SH-SY5Y (cell line): ENCODE measurements at regions not wholly inside any gene's neighbourhood (a gene's known extent, or its start where the extent isn't known, plus 50 kb on each side); places are given as distances from the start of the nearest gene placed in this dataset.

ENCODE experiments used
- GATA2 ChIP-seq: IDR thresholded peaks from 2 replicates; pipeline ENCODE4 v1.6.1; 2011; ENCODE audit warnings: mild to moderate bottlenecking, low read depth, low read length
- GATA3 ChIP-seq: IDR thresholded peaks from 2 replicates; pipeline ENCODE4 v1.6.1; 2011; ENCODE audit warnings: low read depth, mild to moderate bottlenecking, low read length, moderate library complexity

DNA sequence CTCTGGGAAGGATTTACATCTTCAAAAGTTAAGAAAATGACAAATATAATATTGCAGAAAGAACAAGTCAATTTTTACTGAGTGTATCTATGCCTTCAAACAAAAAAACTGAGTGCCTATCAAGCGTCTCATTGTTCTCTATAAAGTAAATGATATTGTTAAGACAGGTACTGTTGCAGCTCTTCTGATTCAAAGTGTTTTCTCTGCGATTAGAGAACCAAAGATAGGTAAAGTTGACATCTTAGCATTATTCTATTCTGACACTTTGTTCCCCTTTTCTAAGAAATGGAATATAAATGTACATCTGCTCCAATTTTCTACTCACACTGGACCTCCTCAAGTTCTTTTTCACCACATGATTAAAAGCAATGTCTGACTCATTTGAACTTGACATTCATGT lies 1317.7 kb downstream of the CDH11 start:
- TF ChIP-seq GATA2 (no peak), GATA3 (no peak)
